Glutamatergic neuron (in vitro differentiated cells): ENCODE measurements at regions not wholly inside any gene's neighbourhood (a gene's known extent, or its start where the extent isn't known, plus 50 kb on each side); places are given as distances from the start of the nearest gene placed in this dataset.
A peak's percentile ranks its signal among the peaks of the same experiment; 100 is the strongest.

Experiments
- DNase-seq: peaks from one replicate; pipeline ENCODE4 v3.0.0; 2022
- H3K27ac Mint-ChIP-seq: one replicate; pipeline ENCODE4 v1.8.0; 2020; ENCODE audit warnings: mild to moderate bottlenecking, mixed read lengths, inconsistent platforms; ENCODE audit not compliant: unreplicated experiment
- H3K27me3 Mint-ChIP-seq: one replicate; pipeline ENCODE4 v1.8.0; 2020; ENCODE audit warnings: mild to moderate bottlenecking, moderate library complexity, mixed read lengths, inconsistent platforms; ENCODE audit not compliant: unreplicated experiment
- H3K36me3 Mint-ChIP-seq: one replicate; pipeline ENCODE4 v1.8.0; 2020; ENCODE audit warnings: mild to moderate bottlenecking, mixed read lengths, inconsistent platforms; ENCODE audit not compliant: unreplicated experiment
- H3K4me1 Mint-ChIP-seq: one replicate; pipeline ENCODE4 v1.8.0; 2020; ENCODE audit warnings: mild to moderate bottlenecking, low read depth, mixed read lengths, inconsistent platforms; ENCODE audit not compliant: unreplicated experiment
- H3K4me3 Mint-ChIP-seq: one replicate; pipeline ENCODE4 v1.8.0; 2020; ENCODE audit warnings: mild to moderate bottlenecking, mixed read lengths, inconsistent platforms; ENCODE audit not compliant: unreplicated experiment
- H3K9me3 Mint-ChIP-seq: one replicate; pipeline ENCODE4 v1.8.0; 2020; ENCODE audit warnings: mild to moderate bottlenecking, moderate library complexity, mixed read lengths, inconsistent platforms; ENCODE audit not compliant: unreplicated experiment
- CTCF ChIP-seq: fragments of 200-600 bp; sonication (generic); IDR thresholded peaks from one replicate; pipeline ENCODE4 v1.5.0; 2021; ENCODE audit not compliant: partially characterized antibody, unreplicated experiment

- Mint-ChIP-seq H3K9me3 (peaks cover 3% of the 10 kb centered on the region), H3K4me3 (no peak overlapping the region)
Measured at GRCh38 chr14:78016532-78016931, 153.6 kb upstream of the NRXN3 start.

GRCh38 chr14:78018283-78018682, 151.9 kb upstream of the NRXN3 start:
- H3K4me3 Mint-ChIP-seq = no peak overlapping the region
- H3K36me3 Mint-ChIP-seq = no peaks in the 10 kb centered on the region
- H3K27me3 Mint-ChIP-seq = peaks cover 2% of the 10 kb centered on the region
- no peak for TF ChIP-seq CTCF
- no peaks in the 10 kb centered on the region for H3K9me3 Mint-ChIP-seq
- no peak overlapping the region for H3K27ac Mint-ChIP-seq
- H3K4me1 Mint-ChIP-seq = no peaks in the 10 kb centered on the region
- DNase-seq = no peak

More at GRCh38 chr14:78016532-78016931, 153.6 kb upstream of the NRXN3 start:
- no peaks in the 10 kb centered on the region for H3K4me1 Mint-ChIP-seq
- no peak overlapping the region for H3K27ac Mint-ChIP-seq
- H3K36me3 Mint-ChIP-seq = no peaks in the 10 kb centered on the region
- H3K27me3 Mint-ChIP-seq = peaks cover 2% of the 10 kb centered on the region
- TF ChIP-seq CTCF = no peak
- DNase-seq = no peak

GRCh38 chr14:78022059-78022458, 148.1 kb upstream of the NRXN3 start:
- Mint-ChIP-seq H3K4me1 (no peaks in the 10 kb centered on the region), H3K36me3 (no peaks in the 10 kb centered on the region), H3K4me3 (no peak overlapping the region), H3K27me3 (peaks cover 2% of the 10 kb centered on the region), H3K27ac (no peak overlapping the region), H3K9me3 (no peaks in the 10 kb centered on the region)
- TF ChIP-seq CTCF = peak; percentile 81
- DNase-seq = peak; percentile 90

GRCh38 chr14:78023112-78023511, 147.1 kb upstream of the NRXN3 start:
- Mint-ChIP-seq H3K27ac (no peak overlapping the region), H3K4me1 (no peaks in the 10 kb centered on the region), H3K36me3 (no peaks in the 10 kb centered on the region), H3K27me3 (peaks cover 2% of the 10 kb centered on the region), H3K9me3 (no peaks in the 10 kb centered on the region), H3K4me3 (no peak overlapping the region)
- no peak for DNase-seq
- TF ChIP-seq CTCF = no peak

- H3K27me3 Mint-ChIP-seq = peaks cover 7% of the 10 kb centered on the region
- H3K4me1 Mint-ChIP-seq = peaks cover 2% of the 10 kb centered on the region
- no peak overlapping the region for H3K27ac Mint-ChIP-seq
- no peaks in the 10 kb centered on the region for H3K9me3 Mint-ChIP-seq
- no peaks in the 10 kb centered on the region for H3K36me3 Mint-ChIP-seq
- no peak for DNase-seq
- no peak overlapping the region for H3K4me3 Mint-ChIP-seq
- TF ChIP-seq CTCF = no peak
Measured at GRCh38 chr14:78028471-78028870, 141.7 kb upstream of the NRXN3 start.
